ENCODE measurements at regions not wholly inside any gene's neighbourhood (a gene's known extent, or its start where the extent isn't known, plus 50 kb on each side); places are given as distances from the start of the nearest gene placed in this dataset.

DNA sequence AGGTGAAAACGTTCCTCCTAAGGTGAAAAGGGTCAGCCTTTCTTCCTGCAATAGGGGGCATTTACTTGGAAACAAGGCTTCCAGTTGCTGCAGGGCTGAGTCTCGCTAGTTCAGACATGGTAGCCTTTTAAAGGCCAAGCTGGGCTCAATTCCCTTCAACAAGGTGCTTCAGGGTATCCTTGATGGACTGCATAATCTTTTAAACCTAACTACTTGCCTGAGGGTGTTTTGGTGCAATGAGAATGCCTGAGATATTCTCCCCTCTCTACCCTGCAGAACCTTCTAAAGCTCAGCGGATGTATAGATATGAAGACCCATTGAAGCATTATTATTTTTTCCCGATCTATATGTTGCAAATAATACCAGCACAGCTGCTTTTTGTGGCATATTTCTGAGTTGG is 416.1 kb downstream of the QKI start:
- DNase-seq, result no peak
- Mint-ChIP-seq H3K27me3 (peaks cover 14% of the 10 kb centered on the region), H3K4me1 (no peaks in the 10 kb centered on the region), H3K4me3 (no peak overlapping the region), H3K36me3 (no peaks in the 10 kb centered on the region), H3K9me3 (no peaks in the 10 kb centered on the region), H3K27ac (no peak overlapping the region)

DNA sequence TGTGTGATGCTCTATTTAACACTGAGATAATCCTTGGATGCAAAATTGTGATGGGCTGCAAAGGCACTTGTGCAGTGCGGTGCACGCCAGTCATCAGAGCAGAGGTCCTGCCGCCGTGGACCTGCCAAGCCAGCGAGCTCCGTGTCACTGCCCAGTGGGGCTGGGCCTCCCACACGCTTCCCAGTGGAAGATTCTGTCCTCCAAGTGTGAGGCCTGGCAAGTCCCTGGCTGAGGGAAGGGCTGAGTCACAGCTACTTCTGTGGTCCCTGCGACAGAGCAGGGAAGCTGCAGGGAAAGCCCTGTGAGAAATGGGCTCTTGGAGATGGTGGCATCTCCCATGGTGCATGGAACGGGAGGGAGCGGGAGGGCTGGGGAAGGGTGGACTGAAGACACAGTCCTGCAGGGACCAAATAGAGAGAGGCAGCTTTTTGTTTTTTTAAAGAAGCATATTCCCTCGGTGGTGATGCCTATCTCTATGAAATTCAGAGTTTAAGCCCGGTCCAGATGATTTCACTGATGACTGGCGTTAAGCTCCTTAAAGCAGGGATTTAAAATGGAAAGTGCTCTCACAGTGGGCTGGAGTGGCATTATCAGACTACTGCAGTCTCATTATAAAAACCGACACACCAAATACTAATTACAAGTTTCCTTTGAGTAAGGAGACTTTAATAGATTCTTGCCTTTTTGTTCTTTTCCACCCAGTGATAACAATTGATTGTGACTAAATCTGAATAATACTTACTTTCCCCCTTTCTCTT is 413.7 kb downstream of the QKI start:
- H3K36me3 Mint-ChIP-seq, result no peaks in the 10 kb centered on the region
- no peak overlapping the region for H3K27ac Mint-ChIP-seq
- H3K27me3 Mint-ChIP-seq, result peaks cover 12% of the 10 kb centered on the region
- H3K4me3 Mint-ChIP-seq, result no peak overlapping the region
- no peak for DNase-seq
- H3K9me3 Mint-ChIP-seq, result no peaks in the 10 kb centered on the region
- H3K4me1 Mint-ChIP-seq, result no peaks in the 10 kb centered on the region

DNA sequence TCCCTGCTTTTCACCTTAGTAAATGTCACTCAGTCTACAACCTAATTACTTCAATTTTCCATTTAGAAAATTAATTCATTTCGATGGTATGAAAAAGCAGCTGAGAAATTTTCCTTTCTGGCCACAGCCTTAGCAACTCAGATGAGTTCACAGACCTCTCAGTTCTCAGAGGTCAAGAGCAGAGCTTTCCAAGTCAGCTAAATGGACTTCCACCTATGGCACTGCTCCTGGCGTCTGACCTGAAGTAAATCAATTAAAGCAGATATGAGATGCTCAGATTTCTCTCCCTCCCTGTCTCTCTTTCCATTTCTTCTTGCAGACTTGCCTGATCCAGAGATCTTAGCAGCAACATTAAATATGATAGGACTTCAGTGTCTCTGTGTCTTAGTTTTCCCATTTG is 412.6 kb downstream of the QKI start:
- no peak overlapping the region for H3K4me3 Mint-ChIP-seq
- no peak overlapping the region for H3K27ac Mint-ChIP-seq
- H3K27me3 Mint-ChIP-seq, result peaks cover 12% of the 10 kb centered on the region
- H3K4me1 Mint-ChIP-seq, result no peaks in the 10 kb centered on the region
- no peak for DNase-seq
- no peaks in the 10 kb centered on the region for H3K9me3 Mint-ChIP-seq
- H3K36me3 Mint-ChIP-seq, result no peaks in the 10 kb centered on the region

DNA sequence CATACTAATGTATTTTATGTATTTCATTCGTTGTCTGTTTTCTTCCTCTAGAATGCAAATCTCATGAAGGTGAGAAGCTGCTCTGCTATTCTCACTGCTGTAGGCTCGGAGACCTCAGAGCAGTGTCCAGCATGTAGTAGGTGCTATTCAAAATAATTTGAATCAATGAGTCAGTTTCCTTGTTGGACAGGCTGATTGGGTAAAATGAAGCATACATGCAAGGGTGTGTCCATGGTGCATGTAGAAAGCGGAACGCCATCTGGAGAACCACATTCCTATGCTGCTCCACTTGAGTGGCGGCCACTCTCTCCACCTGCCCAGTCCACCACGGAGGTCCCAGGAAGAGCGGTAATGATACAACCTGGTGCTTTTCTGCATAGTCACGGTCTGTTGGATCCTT is 412.1 kb downstream of the QKI start:
- no peak for DNase-seq
- H3K4me1 Mint-ChIP-seq, result no peaks in the 10 kb centered on the region
- H3K9me3 Mint-ChIP-seq, result no peaks in the 10 kb centered on the region
- H3K36me3 Mint-ChIP-seq, result no peaks in the 10 kb centered on the region
- no peak overlapping the region for H3K4me3 Mint-ChIP-seq
- peaks cover 12% of the 10 kb centered on the region for H3K27me3 Mint-ChIP-seq
- H3K27ac Mint-ChIP-seq, result no peak overlapping the region

DNA sequence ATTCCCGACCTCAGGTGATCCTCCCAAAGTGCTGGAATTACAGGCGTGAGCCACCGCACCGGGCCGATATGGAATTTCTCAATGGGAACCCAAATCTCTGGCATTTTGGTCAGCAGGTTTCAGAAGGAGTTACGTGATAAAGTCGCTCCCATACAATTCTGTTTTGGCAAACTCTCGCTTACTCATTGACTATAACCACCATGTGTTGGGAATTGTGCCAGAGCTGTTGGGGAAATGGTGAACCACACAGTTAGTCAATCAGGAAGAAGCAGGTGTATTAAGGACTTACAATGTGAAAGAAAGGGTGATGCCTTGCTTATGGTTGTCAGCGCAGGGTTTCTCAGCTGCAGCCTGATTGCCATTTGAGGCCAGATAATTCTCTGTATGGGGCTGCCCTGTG is 410.5 kb downstream of the QKI start:
- no peaks in the 10 kb centered on the region for H3K4me1 Mint-ChIP-seq
- DNase-seq, result no peak
- no peaks in the 10 kb centered on the region for H3K36me3 Mint-ChIP-seq
- H3K4me3 Mint-ChIP-seq, result no peak overlapping the region
- H3K27me3 Mint-ChIP-seq, result peaks cover 15% of the 10 kb centered on the region
- H3K27ac Mint-ChIP-seq, result no peak overlapping the region
- no peaks in the 10 kb centered on the region for H3K9me3 Mint-ChIP-seq

DNA sequence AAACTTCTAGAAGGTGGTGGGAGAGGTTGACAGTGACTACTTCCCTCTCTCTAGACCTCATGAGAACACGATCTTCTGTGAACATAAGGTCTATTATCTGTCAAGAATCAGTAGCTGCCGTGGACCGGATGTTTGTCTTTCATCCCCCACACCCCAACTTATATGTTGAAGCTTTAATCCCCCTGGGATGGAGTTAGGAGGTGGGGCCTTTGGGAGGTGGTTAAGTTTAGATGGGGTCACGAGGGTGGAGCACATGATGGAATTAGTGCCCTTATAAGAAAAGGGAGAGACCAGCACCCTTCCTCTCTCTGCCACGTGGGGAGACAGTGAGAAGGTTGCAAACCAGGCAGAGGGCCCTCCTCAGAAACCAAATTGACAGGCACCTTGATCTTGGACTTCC is 409.1 kb downstream of the QKI start:
- Mint-ChIP-seq H3K4me3 (no peak overlapping the region), H3K27ac (no peak overlapping the region), H3K27me3 (peaks cover 13% of the 10 kb centered on the region), H3K4me1 (no peaks in the 10 kb centered on the region), H3K9me3 (no peaks in the 10 kb centered on the region), H3K36me3 (no peaks in the 10 kb centered on the region)
- DNase-seq, result no peak

DNA sequence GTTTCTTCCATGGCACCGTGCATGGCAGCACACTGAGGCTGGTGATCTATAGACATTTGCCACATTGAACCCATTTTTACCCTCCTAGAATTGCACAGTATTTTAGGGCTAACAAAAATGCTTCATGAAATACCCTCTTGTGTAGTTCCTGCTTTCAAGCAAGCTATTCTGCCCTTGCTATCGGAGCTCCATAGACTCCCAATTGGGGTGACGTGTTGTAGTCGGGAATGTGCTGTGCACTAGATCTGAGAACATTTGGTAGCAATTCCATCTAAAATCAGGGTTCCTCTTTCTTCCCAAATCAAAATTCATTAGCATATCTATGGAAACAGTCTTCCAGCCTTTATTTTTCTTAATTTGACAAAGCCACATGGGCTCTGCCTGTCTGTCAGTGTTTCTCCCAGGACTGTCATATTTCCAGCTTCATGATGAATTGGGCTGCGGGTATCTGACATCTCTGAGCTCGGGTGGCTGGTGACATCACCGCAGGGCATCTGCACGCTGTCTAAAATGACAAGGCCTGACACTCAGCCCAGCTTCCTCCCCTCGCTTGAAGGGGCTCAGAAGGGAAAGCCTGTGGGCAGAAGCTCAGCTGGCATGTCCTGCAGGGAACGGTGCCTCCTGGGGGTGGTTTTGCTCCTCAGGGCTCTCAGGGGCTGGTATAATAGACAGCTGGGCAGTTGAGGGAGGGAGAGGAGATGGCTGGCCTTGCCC is 406.4 kb downstream of the QKI start:
- H3K36me3 Mint-ChIP-seq, result no peaks in the 10 kb centered on the region
- no peak for DNase-seq
- peaks cover 8% of the 10 kb centered on the region for H3K27me3 Mint-ChIP-seq
- no peak overlapping the region for H3K27ac Mint-ChIP-seq
- H3K4me1 Mint-ChIP-seq, result no peaks in the 10 kb centered on the region
- no peak overlapping the region for H3K4me3 Mint-ChIP-seq
- no peaks in the 10 kb centered on the region for H3K9me3 Mint-ChIP-seq

DNA sequence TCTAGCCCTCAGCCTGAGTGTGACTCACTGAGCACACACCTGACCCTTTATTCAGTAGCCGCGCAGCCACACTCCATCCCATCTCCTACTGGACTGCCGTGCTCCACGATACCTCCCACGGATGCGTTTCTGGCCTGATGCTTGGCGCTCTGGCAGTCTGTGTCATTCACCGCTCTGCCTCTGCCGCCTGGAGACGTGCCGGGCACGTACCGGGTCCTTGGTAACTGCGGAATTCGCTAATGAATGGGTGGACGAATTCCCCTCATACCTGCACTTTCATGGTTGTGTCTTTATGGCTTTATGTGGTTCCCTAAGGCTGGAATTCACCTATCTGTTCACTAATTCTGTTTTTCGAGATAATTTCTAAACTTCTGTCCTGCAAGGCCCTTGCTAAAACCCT is 405.7 kb downstream of the QKI start:
- no peak for DNase-seq
- no peaks in the 10 kb centered on the region for H3K4me1 Mint-ChIP-seq
- H3K9me3 Mint-ChIP-seq, result no peaks in the 10 kb centered on the region
- peaks cover 9% of the 10 kb centered on the region for H3K27me3 Mint-ChIP-seq
- no peak overlapping the region for H3K27ac Mint-ChIP-seq
- H3K4me3 Mint-ChIP-seq, result no peak overlapping the region
- H3K36me3 Mint-ChIP-seq, result no peaks in the 10 kb centered on the region

DNA sequence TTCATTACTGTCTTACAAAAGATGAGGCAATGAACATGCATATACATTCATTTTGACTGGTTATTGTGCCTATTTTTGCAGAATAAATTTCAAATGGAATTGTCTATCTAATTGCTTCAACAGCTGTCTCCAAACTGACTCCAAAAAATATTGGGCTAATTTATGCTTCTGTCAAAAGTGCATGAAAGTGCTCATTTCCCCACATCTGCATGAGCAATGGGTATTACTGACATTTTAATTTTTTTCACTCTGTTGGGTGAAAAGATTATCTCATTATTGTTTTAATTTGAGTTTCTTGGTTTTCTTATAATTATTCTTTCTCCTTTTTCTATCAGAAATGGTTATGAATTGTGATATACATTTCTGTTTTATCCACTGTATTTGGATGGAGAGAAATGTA is 404.2 kb downstream of the QKI start:
- H3K4me1 Mint-ChIP-seq, result no peaks in the 10 kb centered on the region
- H3K27ac Mint-ChIP-seq, result no peak overlapping the region
- H3K36me3 Mint-ChIP-seq, result no peaks in the 10 kb centered on the region
- peaks cover 14% of the 10 kb centered on the region for H3K27me3 Mint-ChIP-seq
- DNase-seq, result no peak
- H3K4me3 Mint-ChIP-seq, result no peak overlapping the region
- H3K9me3 Mint-ChIP-seq, result no peaks in the 10 kb centered on the region

DNA sequence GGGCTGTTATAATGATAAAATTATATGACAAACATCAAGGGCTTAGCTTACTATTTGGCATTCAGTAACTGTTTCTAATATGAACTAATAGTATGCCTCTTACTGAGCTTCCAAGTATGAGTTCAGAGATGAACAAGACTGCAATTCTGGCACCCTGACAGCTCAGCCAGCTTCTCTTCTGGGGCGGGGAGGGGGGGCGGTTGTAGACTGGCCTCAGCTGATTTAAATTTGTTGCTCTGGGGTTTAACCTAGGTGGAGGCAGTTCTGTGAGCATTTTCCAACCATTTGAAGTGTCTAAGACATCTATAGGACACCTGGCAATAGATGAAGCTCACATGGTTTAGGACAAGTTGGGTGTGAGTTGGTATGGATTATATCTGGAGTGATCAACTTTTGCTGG is 401.9 kb downstream of the QKI start:
- Mint-ChIP-seq H3K27ac (no peak overlapping the region), H3K4me3 (no peak overlapping the region), H3K36me3 (no peaks in the 10 kb centered on the region), H3K9me3 (no peaks in the 10 kb centered on the region), H3K4me1 (no peaks in the 10 kb centered on the region), H3K27me3 (peaks cover 14% of the 10 kb centered on the region)
- no peak for DNase-seq

DNA sequence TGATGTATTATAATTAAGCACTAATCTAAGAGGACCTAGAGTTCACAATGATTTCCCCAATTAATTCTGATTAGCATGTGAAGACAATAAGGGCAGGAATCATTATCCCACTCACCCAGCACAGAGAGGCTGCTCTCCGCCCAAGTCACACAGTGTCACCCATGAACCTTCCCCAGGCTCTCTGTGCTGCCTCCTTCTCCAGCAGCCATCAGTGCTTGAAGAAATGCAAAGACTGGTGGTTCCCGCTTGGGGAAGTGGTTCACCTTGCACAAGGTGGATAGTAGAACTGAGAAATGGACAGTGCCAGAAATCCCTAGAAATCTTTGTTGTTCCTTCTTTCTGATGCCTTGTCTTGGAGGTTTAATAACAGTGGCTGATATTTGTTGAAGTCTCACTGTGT is 401.3 kb downstream of the QKI start:
- peaks cover 14% of the 10 kb centered on the region for H3K27me3 Mint-ChIP-seq
- no peaks in the 10 kb centered on the region for H3K9me3 Mint-ChIP-seq
- no peak for DNase-seq
- H3K27ac Mint-ChIP-seq, result no peak overlapping the region
- H3K4me1 Mint-ChIP-seq, result no peaks in the 10 kb centered on the region
- H3K36me3 Mint-ChIP-seq, result no peaks in the 10 kb centered on the region
- H3K4me3 Mint-ChIP-seq, result no peak overlapping the region

DNA sequence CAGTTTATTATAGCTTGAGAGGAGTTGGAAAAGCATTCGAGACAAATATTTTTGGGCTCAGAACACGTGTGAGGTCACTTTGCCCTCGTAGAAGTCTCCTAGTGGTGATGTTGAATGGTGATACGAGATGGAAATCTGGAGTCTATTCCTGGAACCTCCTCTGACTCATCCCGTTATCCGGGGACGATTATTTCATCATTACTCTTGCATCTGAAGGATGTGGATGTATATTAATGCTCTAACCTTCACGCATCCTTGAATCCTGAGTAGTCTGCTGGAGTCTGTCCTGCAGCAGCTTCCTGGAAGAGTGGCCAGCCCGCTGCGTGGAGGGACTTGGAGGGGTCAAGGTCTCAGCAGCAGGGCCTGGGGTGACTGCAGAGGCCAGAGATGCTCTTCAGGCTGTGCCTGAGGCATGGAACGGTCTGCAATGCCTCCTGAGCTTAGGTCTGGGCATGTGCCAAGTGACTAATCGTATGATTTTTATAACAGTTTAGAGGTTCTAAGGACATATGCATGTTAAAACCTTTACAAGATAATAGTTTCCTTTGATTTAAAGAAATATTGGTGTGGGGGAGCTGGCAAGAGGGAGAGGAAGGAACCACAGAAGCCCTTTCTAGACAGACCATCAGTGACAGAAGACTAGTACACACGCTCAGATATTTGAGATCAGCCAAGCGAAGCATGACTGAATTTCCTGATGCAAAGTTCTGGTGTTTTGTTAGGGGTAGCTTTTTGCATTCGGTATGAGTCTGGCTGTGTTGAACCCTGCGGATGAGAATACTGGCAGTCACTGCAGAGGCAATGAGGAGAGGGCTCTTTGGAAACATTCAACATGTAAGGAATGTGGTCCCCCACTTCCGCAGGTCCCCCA is 400.2 kb downstream of the QKI start:
- H3K4me1 Mint-ChIP-seq, result no peaks in the 10 kb centered on the region
- no peak overlapping the region for H3K27ac Mint-ChIP-seq
- no peak overlapping the region for H3K4me3 Mint-ChIP-seq
- no peaks in the 10 kb centered on the region for H3K9me3 Mint-ChIP-seq
- H3K36me3 Mint-ChIP-seq, result no peaks in the 10 kb centered on the region
- peaks cover 14% of the 10 kb centered on the region for H3K27me3 Mint-ChIP-seq
- DNase-seq, result no peak

DNA sequence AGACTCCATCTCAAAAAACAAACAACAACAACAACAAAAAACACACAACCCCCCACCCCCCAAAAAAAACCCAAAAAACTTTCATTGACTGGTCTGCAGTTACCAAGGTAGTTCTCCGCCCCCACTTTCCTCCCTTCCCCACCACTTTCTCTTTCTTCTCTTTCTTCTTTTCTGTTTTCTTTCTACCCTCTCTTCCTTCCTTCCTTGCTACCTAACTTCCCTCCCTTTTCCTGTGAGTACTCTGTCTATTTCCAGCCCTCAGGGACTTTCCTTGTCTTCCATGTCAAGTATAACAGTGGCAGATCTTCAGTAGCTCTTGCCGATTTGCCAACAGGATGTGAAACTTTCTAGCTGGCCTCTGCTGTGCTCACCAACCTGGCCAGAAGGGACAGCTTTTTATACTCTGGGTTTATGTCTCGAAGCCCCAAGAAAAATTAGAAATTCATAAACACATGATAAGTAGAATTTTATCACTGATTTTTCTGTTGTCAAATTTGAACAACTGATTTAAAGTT is 399.5 kb downstream of the QKI start:
- H3K27me3 Mint-ChIP-seq, result peaks cover 14% of the 10 kb centered on the region
- no peak overlapping the region for H3K4me3 Mint-ChIP-seq
- no peak for DNase-seq
- no peaks in the 10 kb centered on the region for H3K9me3 Mint-ChIP-seq
- H3K36me3 Mint-ChIP-seq, result no peaks in the 10 kb centered on the region
- H3K27ac Mint-ChIP-seq, result no peak overlapping the region
- no peaks in the 10 kb centered on the region for H3K4me1 Mint-ChIP-seq

DNA sequence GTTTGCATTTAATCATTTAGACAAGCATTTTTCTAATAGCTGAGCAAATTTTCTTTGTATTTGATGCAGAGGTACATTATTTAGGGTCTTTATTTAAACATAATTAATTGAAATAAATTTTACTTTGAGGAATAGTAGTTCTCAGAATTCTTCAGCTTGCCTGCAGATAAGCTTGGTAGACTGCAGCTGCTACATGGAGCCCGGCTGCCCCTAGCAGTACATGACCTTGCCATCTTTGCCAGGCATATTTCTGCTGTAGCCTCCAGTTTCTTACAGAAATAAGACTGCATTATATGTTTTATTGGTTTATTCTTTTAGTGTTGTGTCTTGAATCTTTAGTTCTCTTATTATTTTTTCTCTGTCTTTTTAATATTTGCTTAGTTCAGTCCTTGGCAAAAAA is 396.8 kb downstream of the QKI start:
- no peaks in the 10 kb centered on the region for H3K4me1 Mint-ChIP-seq
- H3K4me3 Mint-ChIP-seq, result no peak overlapping the region
- no peaks in the 10 kb centered on the region for H3K36me3 Mint-ChIP-seq
- DNase-seq, result no peak
- peaks cover 17% of the 10 kb centered on the region for H3K27me3 Mint-ChIP-seq
- no peaks in the 10 kb centered on the region for H3K9me3 Mint-ChIP-seq
- no peak overlapping the region for H3K27ac Mint-ChIP-seq

DNA sequence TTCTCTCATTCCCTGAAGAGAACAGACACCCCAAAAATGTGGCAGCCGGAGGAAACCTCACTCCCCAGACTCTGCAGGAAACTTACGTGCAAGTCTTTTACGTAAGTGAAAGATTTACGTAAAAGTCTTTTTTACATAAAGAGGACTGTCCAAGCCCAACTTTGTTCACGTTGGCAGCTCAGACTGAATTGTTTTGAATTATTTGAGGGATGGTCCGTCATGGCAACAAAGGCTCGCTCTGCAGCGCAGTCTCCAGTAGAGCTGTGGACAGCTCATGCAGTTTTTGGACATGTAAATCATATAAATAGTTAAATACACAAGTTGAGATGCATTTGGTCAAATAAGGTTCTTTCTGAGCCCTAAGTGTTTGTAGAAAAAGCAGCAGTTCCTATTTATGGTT is 394.8 kb downstream of the QKI start:
- no peaks in the 10 kb centered on the region for H3K4me1 Mint-ChIP-seq
- H3K27ac Mint-ChIP-seq, result no peak overlapping the region
- no peaks in the 10 kb centered on the region for H3K36me3 Mint-ChIP-seq
- H3K4me3 Mint-ChIP-seq, result no peak overlapping the region
- peaks cover 7% of the 10 kb centered on the region for H3K27me3 Mint-ChIP-seq
- no peak for DNase-seq
- H3K9me3 Mint-ChIP-seq, result no peaks in the 10 kb centered on the region

Data from activated naive CD8-positive, alpha-beta T cell treated with anti-CD3 and anti-CD28 coated beads for 36 hours (primary cell).